ENCODE measurements at regions not wholly inside any gene's neighbourhood (a gene's known extent, or its start where the extent isn't known, plus 50 kb on each side); places are given as distances from the start of the nearest gene placed in this dataset.
"Not testable (repeated sequence)": the region's sequence is repeated elsewhere in the genome, so short reads cannot be mapped to it uniquely, and the experiment has no call there.

- H3K4me1 ChIP-seq (ENCODE audit: control insufficient read depth, insufficient read depth, low read length, unreplicated experiment); H2AFZ ChIP-seq (ENCODE audit: low read length, unreplicated experiment); H3K27ac ChIP-seq (ENCODE audit: low read depth, low read length); H3K27me3 ChIP-seq (ENCODE audit: insufficient read depth, low read length); H3K36me3 ChIP-seq (ENCODE audit: insufficient read depth, low read length); H3K4me3 ChIP-seq (ENCODE audit: low read depth, low read length): not testable (repeated sequence)
- peaks cover 31% of the 10 kb centered on the region for H3K79me2 ChIP-seq (ENCODE audit: control insufficient read depth, insufficient read depth, low read length, unreplicated experiment)
Observed at GRCh38 chr2:111453816-111454215, 333.1 kb downstream of the BCL2L11 start.

GRCh38 chr2:111454404-111454803 lies 333.7 kb downstream of the BCL2L11 start:
- H3K27ac ChIP-seq (ENCODE audit: low read depth, low read length); H2AFZ ChIP-seq (ENCODE audit: low read length, unreplicated experiment); H3K4me3 ChIP-seq (ENCODE audit: low read depth, low read length); H3K36me3 ChIP-seq (ENCODE audit: insufficient read depth, low read length); H3K4me1 ChIP-seq (ENCODE audit: control insufficient read depth, insufficient read depth, low read length, unreplicated experiment); H3K27me3 ChIP-seq (ENCODE audit: insufficient read depth, low read length): not testable (repeated sequence)
- H3K79me2 ChIP-seq (ENCODE audit: control insufficient read depth, insufficient read depth, low read length, unreplicated experiment) = peaks cover 33% of the 10 kb centered on the region

- Histone ChIP-seq H3K27ac (ENCODE audit: low read depth, low read length) (peak overlapping the region; percentile 36; the same call in 1 of the 2 replicates), H3K79me2 (ENCODE audit: control insufficient read depth, insufficient read depth, low read length, unreplicated experiment) (peaks cover 34% of the 10 kb centered on the region)
- H3K36me3 ChIP-seq (ENCODE audit: insufficient read depth, low read length); H2AFZ ChIP-seq (ENCODE audit: low read length, unreplicated experiment); H3K4me1 ChIP-seq (ENCODE audit: control insufficient read depth, insufficient read depth, low read length, unreplicated experiment); H3K27me3 ChIP-seq (ENCODE audit: insufficient read depth, low read length); H3K4me3 ChIP-seq (ENCODE audit: low read depth, low read length): not testable (repeated sequence)
Observed at GRCh38 chr2:111455016-111456015, 334.6 kb downstream of the BCL2L11 start.

- peaks cover 38% of the 10 kb centered on the region for H3K79me2 ChIP-seq (ENCODE audit: control insufficient read depth, insufficient read depth, low read length, unreplicated experiment)
- H3K36me3 ChIP-seq (ENCODE audit: insufficient read depth, low read length); H2AFZ ChIP-seq (ENCODE audit: low read length, unreplicated experiment); H3K27ac ChIP-seq (ENCODE audit: low read depth, low read length); H3K4me1 ChIP-seq (ENCODE audit: control insufficient read depth, insufficient read depth, low read length, unreplicated experiment); H3K27me3 ChIP-seq (ENCODE audit: insufficient read depth, low read length); H3K4me3 ChIP-seq (ENCODE audit: low read depth, low read length): not testable (repeated sequence)
Observed at GRCh38 chr2:111457191-111457590, 336.5 kb downstream of the BCL2L11 start.

GRCh38 chr2:111460901-111461300 lies 340.2 kb downstream of the BCL2L11 start:
- peaks cover 34% of the 10 kb centered on the region for H3K79me2 ChIP-seq (ENCODE audit: control insufficient read depth, insufficient read depth, low read length, unreplicated experiment)

GRCh38 chr2:111461831-111462230 lies 341.1 kb downstream of the BCL2L11 start:
- H3K79me2 ChIP-seq (ENCODE audit: control insufficient read depth, insufficient read depth, low read length, unreplicated experiment) = peaks cover 39% of the 10 kb centered on the region

More at GRCh38 chr2:111460901-111461300, 340.2 kb downstream of the BCL2L11 start:
- not testable (repeated sequence) for H2AFZ ChIP-seq (ENCODE audit: low read length, unreplicated experiment); H3K27me3 ChIP-seq (ENCODE audit: insufficient read depth, low read length); H3K4me3 ChIP-seq (ENCODE audit: low read depth, low read length); H3K4me1 ChIP-seq (ENCODE audit: control insufficient read depth, insufficient read depth, low read length, unreplicated experiment); H3K27ac ChIP-seq (ENCODE audit: low read depth, low read length); H3K36me3 ChIP-seq (ENCODE audit: insufficient read depth, low read length)

GRCh38 chr2:111462572-111462971 lies 341.9 kb downstream of the BCL2L11 start:
- not testable (repeated sequence) for H3K27me3 ChIP-seq (ENCODE audit: insufficient read depth, low read length); H3K4me3 ChIP-seq (ENCODE audit: low read depth, low read length); H3K36me3 ChIP-seq (ENCODE audit: insufficient read depth, low read length); H3K27ac ChIP-seq (ENCODE audit: low read depth, low read length); H2AFZ ChIP-seq (ENCODE audit: low read length, unreplicated experiment)
- Histone ChIP-seq H3K4me1 (ENCODE audit: control insufficient read depth, insufficient read depth, low read length, unreplicated experiment) (peaks cover 11% of the 10 kb centered on the region), H3K79me2 (ENCODE audit: control insufficient read depth, insufficient read depth, low read length, unreplicated experiment) (peaks cover 42% of the 10 kb centered on the region)

More at GRCh38 chr2:111461831-111462230, 341.1 kb downstream of the BCL2L11 start:
- H2AFZ ChIP-seq (ENCODE audit: low read length, unreplicated experiment); H3K27ac ChIP-seq (ENCODE audit: low read depth, low read length); H3K27me3 ChIP-seq (ENCODE audit: insufficient read depth, low read length); H3K36me3 ChIP-seq (ENCODE audit: insufficient read depth, low read length); H3K4me3 ChIP-seq (ENCODE audit: low read depth, low read length); H3K4me1 ChIP-seq (ENCODE audit: control insufficient read depth, insufficient read depth, low read length, unreplicated experiment): not testable (repeated sequence)

GRCh38 chr2:111463238-111463848 lies 342.6 kb downstream of the BCL2L11 start:
- H2AFZ ChIP-seq (ENCODE audit: low read length, unreplicated experiment); H3K4me3 ChIP-seq (ENCODE audit: low read depth, low read length); H3K36me3 ChIP-seq (ENCODE audit: insufficient read depth, low read length); H3K27me3 ChIP-seq (ENCODE audit: insufficient read depth, low read length): not testable (repeated sequence)
- Histone ChIP-seq H3K79me2 (ENCODE audit: control insufficient read depth, insufficient read depth, low read length, unreplicated experiment) (peaks cover 38% of the 10 kb centered on the region), H3K4me1 (ENCODE audit: control insufficient read depth, insufficient read depth, low read length, unreplicated experiment) (peaks cover 11% of the 10 kb centered on the region), H3K27ac (ENCODE audit: low read depth, low read length) (peak overlapping the region; percentile 64; the same call in 1 of the 2 replicates)

GRCh38 chr2:111463956-111464355 lies 343.2 kb downstream of the BCL2L11 start:
- H2AFZ ChIP-seq (ENCODE audit: low read length, unreplicated experiment); H3K4me3 ChIP-seq (ENCODE audit: low read depth, low read length); H3K27me3 ChIP-seq (ENCODE audit: insufficient read depth, low read length); H3K36me3 ChIP-seq (ENCODE audit: insufficient read depth, low read length): not testable (repeated sequence)
- Histone ChIP-seq H3K4me1 (ENCODE audit: control insufficient read depth, insufficient read depth, low read length, unreplicated experiment) (peaks cover 11% of the 10 kb centered on the region), H3K27ac (ENCODE audit: low read depth, low read length) (peak overlapping the region; percentile 64; the same call in 1 of the 2 replicates), H3K79me2 (ENCODE audit: control insufficient read depth, insufficient read depth, low read length, unreplicated experiment) (peaks cover 37% of the 10 kb centered on the region)

GRCh38 chr2:111464367-111464766 lies 343.7 kb downstream of the BCL2L11 start:
- peaks cover 11% of the 10 kb centered on the region for H3K4me1 ChIP-seq (ENCODE audit: control insufficient read depth, insufficient read depth, low read length, unreplicated experiment)
- not testable (repeated sequence) for H2AFZ ChIP-seq (ENCODE audit: low read length, unreplicated experiment); H3K27me3 ChIP-seq (ENCODE audit: insufficient read depth, low read length); H3K4me3 ChIP-seq (ENCODE audit: low read depth, low read length); H3K36me3 ChIP-seq (ENCODE audit: insufficient read depth, low read length); H3K27ac ChIP-seq (ENCODE audit: low read depth, low read length)
- H3K79me2 ChIP-seq (ENCODE audit: control insufficient read depth, insufficient read depth, low read length, unreplicated experiment) = peaks cover 40% of the 10 kb centered on the region

- H3K27ac ChIP-seq (ENCODE audit: low read depth, low read length); H3K36me3 ChIP-seq (ENCODE audit: insufficient read depth, low read length); H2AFZ ChIP-seq (ENCODE audit: low read length, unreplicated experiment); H3K4me3 ChIP-seq (ENCODE audit: low read depth, low read length); H3K27me3 ChIP-seq (ENCODE audit: insufficient read depth, low read length): not testable (repeated sequence)
- Histone ChIP-seq H3K79me2 (ENCODE audit: control insufficient read depth, insufficient read depth, low read length, unreplicated experiment) (peaks cover 43% of the 10 kb centered on the region), H3K4me1 (ENCODE audit: control insufficient read depth, insufficient read depth, low read length, unreplicated experiment) (peaks cover 11% of the 10 kb centered on the region)
Observed at GRCh38 chr2:111465521-111465920, 344.8 kb downstream of the BCL2L11 start.
